Prostate gland (tissue), 2 donors: ENCODE measurements at regions not wholly inside any gene's neighbourhood (a gene's known extent, or its start where the extent isn't known, plus 50 kb on each side); places are given as distances from the start of the nearest gene placed in this dataset.

Experiments used
- DNase-seq: peaks from one replicate; pipeline ENCODE4 v3.0.0-alpha.2; 2019; ENCODE audit warnings: low spot score
- H3K27ac ChIP-seq, 2 donors: fragments of 200-600 bp; sonication (generic); 2 replicates each; pipeline ENCODE4 v1.5.1; 2017 to 2019
- H3K27me3 ChIP-seq: fragments of 200-600 bp; sonication (generic); replicated peaks from 2 replicates; pipeline ENCODE4 v1.5.1; 2019; ENCODE audit not compliant: insufficient read depth
- H3K36me3 ChIP-seq, 2 donors: fragments of 200-600 bp; sonication (generic); 1 replicate in 1 of 2; 2 replicates in 1 of 2; pipeline versions ENCODE4 v1.5.1 to v1.8.1; 2017 to 2019
- H3K4me1 ChIP-seq: fragments of 200-600 bp; sonication (generic); replicated peaks from 2 replicates; pipeline ENCODE4 v1.5.1; 2019
- H3K4me3 ChIP-seq, 2 donors: fragments of 200-600 bp; sonication (generic); 2 replicates each; pipeline ENCODE4 v1.5.1; 2017 to 2019
- H3K9me3 ChIP-seq: fragments of 200-600 bp; sonication (generic); 2 replicates; pipeline ENCODE4 v1.5.1; 2017
- CTCF ChIP-seq, 4 experiments: fragments of 200-600 bp in 2 of 4; fragments of 450-650 bp in 2 of 4; sonication (generic) in 2 of 4; IDR thresholded peaks; 1 replicate in 3 of 4; 2 replicates in 1 of 4; pipeline ENCODE4 v1.5.1; 2016 to 2019; ENCODE audit warnings: antibody characterized with exemption in 4 of 4, mild to moderate bottlenecking in 2 of 4, moderate library complexity in 2 of 4
- POLR2A ChIP-seq: fragments of 450-650 bp; IDR thresholded peaks from one replicate; pipeline ENCODE4 v1.6.1; 2016; ENCODE audit warnings: antibody characterized with exemption, mild to moderate bottlenecking
- POLR2AphosphoS5 ChIP-seq: sonication (generic); formaldehyde crosslinking; IDR thresholded peaks from one replicate; pipeline ENCODE4 v1.6.1; 2017; ENCODE audit warnings: antibody characterized with exemption
- WGBS: methylation state at CpG from one replicate; pipeline ENCODE4 v1.1.5; 2018; 5-methylcytosine and 5-hydroxymethylcytosine counted together
- intact Hi-C: fragments of 100-400 bp; cut with DNase I; formaldehyde crosslinking; loops from one replicate; pipeline ENCODE4 v1.14.2; 2022

GRCh38 chr3:174336784-174337183 is 522.4 kb upstream of the NAALADL2 start:
- intact Hi-C loops: no loop called here
- Histone ChIP-seq H3K9me3 (no peaks in the 10 kb centered on the region), H3K4me1 (peaks cover 6% of the 10 kb centered on the region), H3K36me3 (no peaks in the 10 kb centered on the region), H3K27me3 (no peaks in the 10 kb centered on the region), H3K27ac (no peak overlapping the region), H3K4me3 (no peak overlapping the region)
- no peak for DNase-seq
- 93% methylated on average over 4 of the region's 4 CpGs for WGBS
- TF ChIP-seq POLR2A (no peak), CTCF (IDR thresholded peaks at IDR 0.05) (no peak), POLR2AphosphoS5 (no peak)

- DNase-seq: no peak
- WGBS: 89% methylated on average over 4 of the region's 4 CpGs
- peaks cover 6% of the 10 kb centered on the region for H3K4me1 ChIP-seq
- no peak overlapping the region for H3K4me3 ChIP-seq
- intact Hi-C loops: no loop called here
- H3K36me3 ChIP-seq: no peaks in the 10 kb centered on the region
- no peaks in the 10 kb centered on the region for H3K9me3 ChIP-seq
- H3K27ac ChIP-seq: no peak overlapping the region
- H3K27me3 ChIP-seq: no peaks in the 10 kb centered on the region
- TF ChIP-seq POLR2AphosphoS5 (no peak), CTCF (IDR thresholded peaks at IDR 0.05) (no peak), POLR2A (no peak)
Measured at GRCh38 chr3:174337227-174337626, 521.9 kb upstream of the NAALADL2 start.

GRCh38 chr3:174340624-174341587 is 518.2 kb upstream of the NAALADL2 start:
- Histone ChIP-seq H3K4me3 (no peak overlapping the region), H3K9me3 (no peaks in the 10 kb centered on the region), H3K27ac (no peak overlapping the region), H3K36me3 (no peaks in the 10 kb centered on the region), H3K4me1 (peaks cover 6% of the 10 kb centered on the region), H3K27me3 (no peaks in the 10 kb centered on the region)
- TF ChIP-seq POLR2A: no peak
- TF ChIP-seq POLR2AphosphoS5: peak; percentile 71
- no peak for TF ChIP-seq CTCF (IDR thresholded peaks at IDR 0.05)
- DNase-seq: no peak
- intact Hi-C loops: no loop called here
- WGBS: 63% methylated on average over 3 of the region's 3 CpGs

GRCh38 chr3:174342171-174342570 is 517.0 kb upstream of the NAALADL2 start:
- H3K4me3 ChIP-seq: no peak overlapping the region
- DNase-seq: no peak
- H3K27ac ChIP-seq: no peak overlapping the region
- intact Hi-C loops: no loop called here
- H3K36me3 ChIP-seq: no peaks in the 10 kb centered on the region
- WGBS: 80% methylated on average over 2 of the region's 2 CpGs
- TF ChIP-seq POLR2A (no peak), POLR2AphosphoS5 (no peak), CTCF (IDR thresholded peaks at IDR 0.05) (no peak)
- H3K9me3 ChIP-seq: no peaks in the 10 kb centered on the region
- peaks cover 6% of the 10 kb centered on the region for H3K4me1 ChIP-seq
- no peaks in the 10 kb centered on the region for H3K27me3 ChIP-seq
